Thyroid gland (tissue), 4 donors: ENCODE measurements at regions not wholly inside any gene's neighbourhood (a gene's known extent, or its start where the extent isn't known, plus 50 kb on each side); places are given as distances from the start of the nearest gene placed in this dataset.

ENCODE experiments used
- DNase-seq, 2 donors: peaks; one replicate each; pipeline ENCODE4 v3.0.0-alpha.2; 2019
- H3K27ac ChIP-seq, 3 donors: fragments of 200-600 bp; sonication (generic); 1 replicate in 2 of 3; 2 replicates in 1 of 3; pipeline ENCODE4 v1.5.1; 2016 to 2019; ENCODE audit warnings: mild to moderate bottlenecking in 1 of 3, moderate library complexity in 1 of 3
- H3K27me3 ChIP-seq: fragments of 200-600 bp; sonication (generic); one replicate; pipeline ENCODE4 v1.5.1; 2019
- H3K36me3 ChIP-seq, 2 donors: fragments of 200-600 bp; sonication (generic); one replicate each; pipeline ENCODE4 v1.5.1; 2016 to 2019
- H3K4me1 ChIP-seq, 2 donors: fragments of 200-600 bp; sonication (generic); one replicate each; pipeline ENCODE4 v1.5.1; 2017 to 2019
- H3K4me3 ChIP-seq, 3 donors: fragments of 200-600 bp; sonication (generic); replicated peaks in 1 of 3; 1 replicate in 2 of 3; 2 replicates in 1 of 3; pipeline ENCODE4 v1.5.1; 2016; ENCODE audit warnings: mild to moderate bottlenecking in 1 of 3
- H3K9me3 ChIP-seq: fragments of 200-600 bp; sonication (generic); one replicate; pipeline ENCODE4 v1.5.1; 2017
- CTCF ChIP-seq, 6 experiments: fragments of 200-600 bp in 3 of 6; fragments of 450-650 bp in 3 of 6; sonication (generic) in 3 of 6; IDR thresholded peaks; one replicate each; pipeline ENCODE4 v1.5.1; 2016 to 2019; ENCODE audit warnings: antibody characterized with exemption in 6 of 6, mild to moderate bottlenecking in 2 of 6, inconsistent platforms in 1 of 6, moderate library complexity in 1 of 6
- POLR2A ChIP-seq, 2 donors: fragments of 450-650 bp; IDR thresholded peaks; one replicate each; pipeline ENCODE4 v1.6.1; 2017; ENCODE audit warnings: antibody characterized with exemption in 2 of 2, mild to moderate bottlenecking in 2 of 2, moderate library complexity in 1 of 2
- WGBS, 2 donors: methylation state at CpG; one replicate each; pipeline ENCODE4 v1.1.5; 2017; 5-methylcytosine and 5-hydroxymethylcytosine counted together
- intact Hi-C: fragments of 100-400 bp; cut with DNase I; formaldehyde crosslinking; loops from one replicate; pipeline ENCODE4 v1.15.1; 2023

GRCh38 chr6:67986694-67987232, 648.3 kb upstream of the ADGRB3 start:
- DNase-seq = no peak
- H3K9me3 ChIP-seq = no peaks in the 10 kb centered on the region
- no peaks in the 10 kb centered on the region for H3K36me3 ChIP-seq
- H3K27ac ChIP-seq = no peak overlapping the region
- H3K27me3 ChIP-seq = no peaks in the 10 kb centered on the region
- intact Hi-C loops = no loop called here
- no peaks in the 10 kb centered on the region for H3K4me1 ChIP-seq
- H3K4me3 ChIP-seq = no peak overlapping the region
- TF ChIP-seq CTCF (IDR thresholded peaks at IDR 0.05) (no peak), POLR2A (IDR thresholded peaks at IDR 0.05) (no peak)

- TF ChIP-seq CTCF (IDR thresholded peaks at IDR 0.05) = no peak
- TF ChIP-seq POLR2A (IDR thresholded peaks at IDR 0.05) = no peak
- intact Hi-C loops = no loop called here
- Histone ChIP-seq H3K27me3 (no peaks in the 10 kb centered on the region), H3K4me1 (no peaks in the 10 kb centered on the region), H3K9me3 (no peaks in the 10 kb centered on the region), H3K36me3 (no peaks in the 10 kb centered on the region), H3K27ac (no peak overlapping the region), H3K4me3 (no peak overlapping the region)
- no peak for DNase-seq
- WGBS, 2 donors = 93 to 98% methylated on average over 2 of the region's 2 CpGs
Measured at GRCh38 chr6:67976486-67976885, 658.6 kb upstream of the ADGRB3 start.

GRCh38 chr6:67974931-67975330, 660.2 kb upstream of the ADGRB3 start:
- Histone ChIP-seq H3K4me1 (no peaks in the 10 kb centered on the region), H3K36me3 (no peaks in the 10 kb centered on the region), H3K9me3 (no peaks in the 10 kb centered on the region), H3K4me3 (no peak overlapping the region), H3K27me3 (no peaks in the 10 kb centered on the region), H3K27ac (no peak overlapping the region)
- TF ChIP-seq CTCF (IDR thresholded peaks at IDR 0.05) (no peak), POLR2A (IDR thresholded peaks at IDR 0.05) (no peak)
- DNase-seq = no peak
- intact Hi-C loops = no loop called here

GRCh38 chr6:67971812-67972211, 663.3 kb upstream of the ADGRB3 start:
- Histone ChIP-seq H3K27me3 (no peaks in the 10 kb centered on the region), H3K27ac (no peak overlapping the region), H3K4me1 (no peaks in the 10 kb centered on the region), H3K36me3 (no peaks in the 10 kb centered on the region), H3K9me3 (no peaks in the 10 kb centered on the region), H3K4me3 (no peak overlapping the region)
- WGBS, 2 donors = 76 to 81% methylated on average over 1 of the region's 1 CpG
- intact Hi-C loops = no loop called here
- no peak for DNase-seq
- no peak for TF ChIP-seq CTCF (IDR thresholded peaks at IDR 0.05)
- TF ChIP-seq POLR2A (IDR thresholded peaks at IDR 0.05) = no peak

GRCh38 chr6:67966830-67967229, 668.3 kb upstream of the ADGRB3 start:
- WGBS, 2 donors = 79 to 94% methylated on average over 1 of the region's 1 CpG
- H3K4me3 ChIP-seq = no peak overlapping the region
- intact Hi-C loops = no loop called here
- no peaks in the 10 kb centered on the region for H3K27me3 ChIP-seq
- H3K36me3 ChIP-seq = no peaks in the 10 kb centered on the region
- no peaks in the 10 kb centered on the region for H3K4me1 ChIP-seq
- no peaks in the 10 kb centered on the region for H3K9me3 ChIP-seq
- no peak overlapping the region for H3K27ac ChIP-seq
- TF ChIP-seq CTCF (IDR thresholded peaks at IDR 0.05) (no peak), POLR2A (IDR thresholded peaks at IDR 0.05) (no peak)
- no peak for DNase-seq
